Activated CD8-positive, alpha-beta memory T cell treated with anti-CD3 and anti-CD28 coated beads, Interleukin-2, amount 10 ng/mL, durations not matched to agents 7 days and 5 days (primary cell): ENCODE measurements at regions not wholly inside any gene's neighbourhood (a gene's known extent, or its start where the extent isn't known, plus 50 kb on each side); places are given as distances from the start of the nearest gene placed in this dataset.

Experiments used
- ATAC-seq: fragments of 150-1000 bp; cut with Tn5 transposase; one replicate; pipeline ENCODE4 v1.10.0; 2021; ENCODE audit warnings: moderate library complexity
- CTCF ChIA-PET: fragments of 350-600 bp; sonication (Branson Sonifier 250); formaldehyde crosslinking; loops from one replicate; lab custom pipeline; 2021; ENCODE audit warnings: antibody characterized with exemption; lab: Charles Lee
- DNase-seq: peaks from one replicate; pipeline ENCODE4 v3.0.0-alpha.2; 2020
- H3K27ac Mint-ChIP-seq: one replicate; pipeline ENCODE4 v1.8.0; 2021; ENCODE audit warnings: mild to moderate bottlenecking, mixed read lengths
- H3K27me3 Mint-ChIP-seq: one replicate; pipeline ENCODE4 v1.8.0; 2021; ENCODE audit warnings: mixed read lengths
- H3K36me3 Mint-ChIP-seq: one replicate; pipeline ENCODE4 v1.8.0; 2021; ENCODE audit warnings: mild to moderate bottlenecking, mixed read lengths
- H3K4me1 Mint-ChIP-seq: one replicate; pipeline ENCODE4 v1.8.0; 2021; ENCODE audit warnings: mixed read lengths
- H3K4me3 Mint-ChIP-seq: one replicate; pipeline ENCODE4 v1.8.0; 2021; ENCODE audit warnings: mild to moderate bottlenecking, moderate library complexity, mixed read lengths
- H3K9me3 Mint-ChIP-seq: one replicate; pipeline ENCODE4 v1.8.0; 2022; ENCODE audit warnings: low read depth, mixed read lengths

GRCh38 chr14:49408187-49408933 is 177.8 kb downstream of the RPS29 start:
- H3K36me3 Mint-ChIP-seq, result no peaks in the 10 kb centered on the region
- CTCF ChIA-PET, result no interaction called here
- H3K4me1 Mint-ChIP-seq, result no peaks in the 10 kb centered on the region
- no peaks in the 10 kb centered on the region for H3K9me3 Mint-ChIP-seq
- peaks cover 3% of the 10 kb centered on the region for H3K27me3 Mint-ChIP-seq
- H3K4me3 Mint-ChIP-seq, result no peak overlapping the region
- no peak for DNase-seq
- H3K27ac Mint-ChIP-seq, result no peak overlapping the region
- ATAC-seq, result no peak

- Mint-ChIP-seq H3K9me3 (no peaks in the 10 kb centered on the region), H3K36me3 (no peaks in the 10 kb centered on the region), H3K4me3 (no peak overlapping the region), H3K4me1 (no peaks in the 10 kb centered on the region), H3K27me3 (peaks cover 4% of the 10 kb centered on the region), H3K27ac (no peak overlapping the region)
- DNase-seq, result no peak
- ATAC-seq, result no peak
- CTCF ChIA-PET, result no interaction called here
These were observed 180.9 kb downstream of the RPS29 start for GRCh38 chr14:49405291-49405690.

GRCh38 chr14:49401373-49401772 is 184.8 kb downstream of the RPS29 start:
- Mint-ChIP-seq H3K4me1 (no peaks in the 10 kb centered on the region), H3K27ac (no peak overlapping the region), H3K36me3 (no peaks in the 10 kb centered on the region), H3K27me3 (peaks cover 4% of the 10 kb centered on the region), H3K9me3 (no peaks in the 10 kb centered on the region), H3K4me3 (no peak overlapping the region)
- no peak for DNase-seq
- ATAC-seq, result no peak
- CTCF ChIA-PET, result no interaction called here

GRCh38 chr14:49396801-49397200 is 189.4 kb downstream of the RPS29 start:
- ATAC-seq, result no peak
- no peaks in the 10 kb centered on the region for H3K27me3 Mint-ChIP-seq
- no peaks in the 10 kb centered on the region for H3K4me1 Mint-ChIP-seq
- DNase-seq, result no peak
- H3K9me3 Mint-ChIP-seq, result no peaks in the 10 kb centered on the region
- CTCF ChIA-PET, result no interaction called here
- no peaks in the 10 kb centered on the region for H3K36me3 Mint-ChIP-seq
- no peak overlapping the region for H3K27ac Mint-ChIP-seq
- no peak overlapping the region for H3K4me3 Mint-ChIP-seq

- Mint-ChIP-seq H3K4me3 (no peak overlapping the region), H3K27ac (no peak overlapping the region), H3K36me3 (no peaks in the 10 kb centered on the region), H3K27me3 (no peaks in the 10 kb centered on the region), H3K9me3 (no peaks in the 10 kb centered on the region), H3K4me1 (no peaks in the 10 kb centered on the region)
- ATAC-seq (no peak), DNase-seq (no peak)
- CTCF ChIA-PET, result no interaction called here
These were observed 204.4 kb downstream of the RPS29 start for GRCh38 chr14:49381778-49382177.

GRCh38 chr14:49367696-49368095 is 218.5 kb downstream of the RPS29 start:
- H3K4me3 Mint-ChIP-seq, result no peak overlapping the region
- DNase-seq, result no peak
- H3K27me3 Mint-ChIP-seq, result no peaks in the 10 kb centered on the region
- H3K9me3 Mint-ChIP-seq, result no peaks in the 10 kb centered on the region
- CTCF ChIA-PET, result no interaction called here
- ATAC-seq, result no peak
- no peaks in the 10 kb centered on the region for H3K4me1 Mint-ChIP-seq
- no peaks in the 10 kb centered on the region for H3K36me3 Mint-ChIP-seq
- H3K27ac Mint-ChIP-seq, result no peak overlapping the region

- CTCF ChIA-PET, result no interaction called here
- no peak overlapping the region for H3K27ac Mint-ChIP-seq
- H3K36me3 Mint-ChIP-seq, result no peaks in the 10 kb centered on the region
- ATAC-seq (no peak), DNase-seq (no peak)
- no peak overlapping the region for H3K4me3 Mint-ChIP-seq
- no peaks in the 10 kb centered on the region for H3K4me1 Mint-ChIP-seq
- no peaks in the 10 kb centered on the region for H3K9me3 Mint-ChIP-seq
- H3K27me3 Mint-ChIP-seq, result no peaks in the 10 kb centered on the region
These were observed 219.8 kb downstream of the RPS29 start for GRCh38 chr14:49366416-49366815.

GRCh38 chr14:49364752-49365117 is 221.4 kb downstream of the RPS29 start:
- ATAC-seq, result no peak
- CTCF ChIA-PET, result no interaction called here

GRCh38 chr14:49363821-49364751 is 222.1 kb downstream of the RPS29 start:
- Mint-ChIP-seq H3K4me3 (no peak overlapping the region), H3K4me1 (no peaks in the 10 kb centered on the region), H3K9me3 (no peaks in the 10 kb centered on the region), H3K27ac (no peak overlapping the region), H3K36me3 (no peaks in the 10 kb centered on the region), H3K27me3 (no peaks in the 10 kb centered on the region)
- DNase-seq (no peak), ATAC-seq (no peak)
- CTCF ChIA-PET, result no interaction called here

More at GRCh38 chr14:49364752-49365117, 221.4 kb downstream of the RPS29 start:
- DNase-seq, result no peak
- Mint-ChIP-seq H3K4me1 (no peaks in the 10 kb centered on the region), H3K27me3 (no peaks in the 10 kb centered on the region), H3K4me3 (no peak overlapping the region), H3K36me3 (no peaks in the 10 kb centered on the region), H3K9me3 (no peaks in the 10 kb centered on the region), H3K27ac (no peak overlapping the region)

GRCh38 chr14:49362916-49363315 is 223.3 kb downstream of the RPS29 start:
- Mint-ChIP-seq H3K36me3 (no peaks in the 10 kb centered on the region), H3K4me1 (no peaks in the 10 kb centered on the region), H3K27ac (no peak overlapping the region), H3K9me3 (no peaks in the 10 kb centered on the region), H3K27me3 (no peaks in the 10 kb centered on the region), H3K4me3 (no peak overlapping the region)
- DNase-seq, result no peak
- ATAC-seq, result no peak
- CTCF ChIA-PET, result no interaction called here

- no peaks in the 10 kb centered on the region for H3K9me3 Mint-ChIP-seq
- CTCF ChIA-PET, result no interaction called here
- no peaks in the 10 kb centered on the region for H3K36me3 Mint-ChIP-seq
- no peak overlapping the region for H3K4me3 Mint-ChIP-seq
- no peaks in the 10 kb centered on the region for H3K27me3 Mint-ChIP-seq
- DNase-seq, result no peak
- H3K4me1 Mint-ChIP-seq, result no peaks in the 10 kb centered on the region
- no peak overlapping the region for H3K27ac Mint-ChIP-seq
- no peak for ATAC-seq
These were observed 247.1 kb downstream of the RPS29 start for GRCh38 chr14:49339130-49339529.

GRCh38 chr14:49319810-49320209 is 266.4 kb downstream of the RPS29 start:
- ATAC-seq, result no peak
- no peak for DNase-seq
- peaks cover 2% of the 10 kb centered on the region for H3K27me3 Mint-ChIP-seq
- no peaks in the 10 kb centered on the region for H3K36me3 Mint-ChIP-seq
- no peak overlapping the region for H3K27ac Mint-ChIP-seq
- H3K4me1 Mint-ChIP-seq, result no peaks in the 10 kb centered on the region
- CTCF ChIA-PET, result no interaction called here
- H3K4me3 Mint-ChIP-seq, result no peak overlapping the region
- no peaks in the 10 kb centered on the region for H3K9me3 Mint-ChIP-seq

- Mint-ChIP-seq H3K4me1 (no peaks in the 10 kb centered on the region), H3K27me3 (no peaks in the 10 kb centered on the region), H3K36me3 (no peaks in the 10 kb centered on the region), H3K4me3 (no peak overlapping the region), H3K9me3 (no peaks in the 10 kb centered on the region), H3K27ac (no peak overlapping the region)
- CTCF ChIA-PET, result no interaction called here
- DNase-seq, result no peak
- ATAC-seq, result no peak
These were observed 270.6 kb downstream of the RPS29 start for GRCh38 chr14:49315570-49315969.

GRCh38 chr14:49314737-49315136 is 271.4 kb downstream of the RPS29 start:
- CTCF ChIA-PET, result no interaction called here
- Mint-ChIP-seq H3K4me1 (no peaks in the 10 kb centered on the region), H3K27me3 (no peaks in the 10 kb centered on the region), H3K9me3 (no peaks in the 10 kb centered on the region), H3K4me3 (no peak overlapping the region), H3K27ac (no peak overlapping the region), H3K36me3 (no peaks in the 10 kb centered on the region)
- DNase-seq (no peak), ATAC-seq (no peak)
